ENCODE measurements at regions not wholly inside any gene's neighbourhood (a gene's known extent, or its start where the extent isn't known, plus 50 kb on each side); places are given as distances from the start of the nearest gene placed in this dataset.

DNA sequence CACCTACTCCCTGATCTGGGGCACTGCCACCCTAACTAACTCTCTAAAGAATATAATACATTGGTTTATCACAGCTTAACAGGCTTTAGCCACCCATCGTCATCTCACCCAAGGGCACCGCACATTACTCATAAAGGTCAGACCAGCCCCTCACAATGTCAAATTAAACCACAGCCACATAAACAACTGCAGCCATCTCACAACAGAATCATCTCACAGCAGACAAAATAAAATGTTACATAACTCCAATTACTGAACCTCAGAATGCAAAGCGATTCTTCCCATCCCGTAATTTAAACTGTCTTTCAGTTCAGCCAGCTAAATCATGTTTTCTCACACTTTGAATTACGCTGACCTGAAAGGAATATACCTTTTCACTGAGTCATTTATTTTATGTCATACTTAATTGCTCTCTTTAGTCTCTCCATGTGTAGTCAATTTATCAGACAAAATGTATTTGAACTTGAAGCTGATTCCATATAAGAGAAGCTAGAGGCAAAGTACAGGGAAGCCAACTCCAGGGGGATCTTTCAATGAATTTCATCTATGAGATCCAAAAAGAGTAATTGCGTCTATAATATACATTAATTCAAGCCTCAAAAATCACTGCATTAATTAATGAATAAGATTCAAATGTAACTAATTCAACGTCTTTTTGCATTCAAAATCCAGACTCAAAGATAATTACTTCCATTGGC, 96.9 kb upstream of the NEBL start:
- ATAC-seq (no peak), FAIRE-seq (no peak), DNase-seq (ENCODE audit: low read depth, low spot score) (no peak)
- WGBS (ENCODE audit: insufficient coverage, insufficient replicate concordance, low lambda C conversion rate, missing lambda C conversion rate): 54% methylated on average over 7 of the region's 7 CpGs
- CTCF ChIA-PET: interaction anchor here (1.5 kb wide), 1 partner anchor 10 kb away, joined by 3 read pairs; no protein-coding TSS in a partner anchor
- SMC1A ChIA-PET (ENCODE audit: uncharacterized antibody, unreplicated experiment): interaction anchor here (0.6 to 1.5 kb wide), 2 partner anchors 58 to 62 kb away, joined by 3 read pairs; no protein-coding TSS in a partner anchor
- Histone ChIP-seq H3K9ac (ENCODE audit: control insufficient read depth, insufficient read depth, low read length) (no peak overlapping the region), H3K79me2 (ENCODE audit: control insufficient read depth, insufficient read depth, low read length) (no peaks in the 10 kb centered on the region), H2AFZ (ENCODE audit: control insufficient read depth, low read depth, low read length) (no peak overlapping the region), H3K36me3 (ENCODE audit: control insufficient read depth in 2 of 2, insufficient read depth in 2 of 2, low read length in 1 of 2) (no peaks in the 10 kb centered on the region), H3K27ac (ENCODE audit: control insufficient read depth, insufficient read depth) (no peak overlapping the region), H4K20me1 (ENCODE audit: control insufficient read depth, insufficient read depth) (no peaks in the 10 kb centered on the region), H3K27me3 (replicated peaks in 1 of 2; ENCODE audit: control insufficient read depth in 2 of 2, insufficient read depth in 2 of 2, low read length in 1 of 2) (no peaks in the 10 kb centered on the region), H3K4me3 (no peak overlapping the region), H3K4me1 (ENCODE audit: control insufficient read depth, insufficient read depth, low read length) (no peaks in the 10 kb centered on the region), H3K9me3 (replicated peaks; ENCODE audit: control insufficient read depth, insufficient read depth, low read length) (no peaks in the 10 kb centered on the region), H3K4me2 (ENCODE audit: control insufficient read depth, insufficient read depth) (no peak overlapping the region)
- intact Hi-C loops (cut with micrococcal nuclease; ENCODE audit: unreplicated experiment): no loop called here
- TF ChIP-seq ZSCAN29 (IDR thresholded peaks at IDR 0.05) (no peak), ZNF384 (IDR thresholded peaks at IDR 0.05; ENCODE audit: borderline replicate concordance, low read depth, low read length) (no peak), POU2F2 (IDR thresholded peaks at IDR 0.05; ENCODE audit: borderline replicate concordance, low read depth, low read length) (no peak), PML (IDR thresholded peaks at IDR 0.05; ENCODE audit: low read length) (no peak), ZNF622 (IDR thresholded peaks at IDR 0.05) (no peak), YBX1 (IDR thresholded peaks at IDR 0.05) (no peak), NFYB (IDR thresholded peaks at IDR 0.05; ENCODE audit: insufficient read depth, low read depth, low read length) (no peak), SUZ12 (IDR thresholded peaks at IDR 0.05; ENCODE audit: unreplicated experiment) (no peak), CEBPB (IDR thresholded peaks at IDR 0.05; ENCODE audit: borderline replicate concordance in 1 of 2, low read depth in 2 of 2, low read length in 2 of 2) (no peak), IKZF2 (IDR thresholded peaks at IDR 0.05) (no peak), LARP7 (IDR thresholded peaks at IDR 0.05) (no peak), ESRRA (IDR thresholded peaks at IDR 0.05; ENCODE audit: low read length) (no peak)
- no TSS peak for BruUV-seq (replicated peaks)
- in situ Hi-C loops (cut with MboI): no loop called here
- RAD21 ChIA-PET (ENCODE audit: unreplicated experiment): no interaction called here
- POLR2A ChIA-PET: no interaction called here
